GM19397 (cell line): ENCODE measurements at regions not wholly inside any gene's neighbourhood (a gene's known extent, or its start where the extent isn't known, plus 50 kb on each side); places are given as distances from the start of the nearest gene placed in this dataset.

Source experiments
- ATAC-seq: cut with Tn5 transposase; IDR thresholded peaks from one replicate; pipeline ENCODE4 v1.9.1; 2021; ENCODE audit warnings: mild to moderate bottlenecking, moderate library complexity; ENCODE audit not compliant: unreplicated experiment

- no peak for ATAC-seq
Measured at GRCh38 chr2:216745453-216745852, 50.1 kb upstream of the IGFBP5 start.
